ENCODE measurements at regions not wholly inside any gene's neighbourhood (a gene's known extent, or its start where the extent isn't known, plus 50 kb on each side); places are given as distances from the start of the nearest gene placed in this dataset.

DNA sequence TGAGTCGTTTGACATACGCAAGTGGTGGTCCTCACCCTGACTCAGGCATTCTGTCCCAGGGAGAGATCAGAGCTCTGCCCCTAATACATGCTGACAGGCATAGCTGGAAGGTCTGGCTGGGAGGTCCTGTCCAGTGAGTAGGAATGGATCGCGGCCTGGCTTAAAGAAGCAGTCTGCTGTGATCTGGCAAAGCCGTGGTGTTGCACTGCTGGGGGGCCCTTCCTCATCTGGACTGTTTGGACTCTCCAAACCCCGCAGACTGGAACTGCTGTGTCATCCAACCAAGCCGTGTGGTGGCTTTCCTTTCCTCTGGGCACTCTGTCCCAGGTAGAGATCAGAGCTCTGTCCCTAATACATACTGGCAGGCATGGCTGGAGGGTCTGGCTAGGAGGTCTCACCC lies 64.3 kb upstream of the MAGEB16 start:
- Mint-ChIP-seq H3K4me3 (no peak overlapping the region), H3K4me1 (ENCODE audit: low read depth) (no peaks in the 10 kb centered on the region), H3K36me3 (ENCODE audit: low read depth) (no peaks in the 10 kb centered on the region), H3K9me3 (no peaks in the 10 kb centered on the region), H3K27ac (no peak overlapping the region), H3K27me3 (no peaks in the 10 kb centered on the region)
- H3K4me3 ChIP-seq (ENCODE audit: low read length), result no peak overlapping the region
- POLR2A ChIA-PET, result no interaction called here
- peaks cover 0 to 15% of the 10 kb centered on the region in 2 experiments for H3K9me3 ChIP-seq (ENCODE audit: control insufficient read depth in 1 of 2, insufficient read depth in 1 of 2, low read length in 2 of 2)
- H3K4me1 ChIP-seq (ENCODE audit: insufficient read depth, low read length), result no peaks in the 10 kb centered on the region
- ATAC-seq (ENCODE audit: poor library complexity), result no peak
- no peak overlapping the region for H3K27ac ChIP-seq (ENCODE audit: low read depth in 1 of 2, low read length in 2 of 2)
- CTCF ChIA-PET, result no interaction called here
- intact Hi-C loops (cut with DNase I, micrococcal nuclease), result no loop called here
- DNase-seq, result no peak
- no peaks in the 10 kb centered on the region for H3K27me3 ChIP-seq (ENCODE audit: control insufficient read depth in 1 of 2, insufficient read depth in 2 of 2, low read length in 2 of 2)
- TF ChIP-seq, protein P1, sequence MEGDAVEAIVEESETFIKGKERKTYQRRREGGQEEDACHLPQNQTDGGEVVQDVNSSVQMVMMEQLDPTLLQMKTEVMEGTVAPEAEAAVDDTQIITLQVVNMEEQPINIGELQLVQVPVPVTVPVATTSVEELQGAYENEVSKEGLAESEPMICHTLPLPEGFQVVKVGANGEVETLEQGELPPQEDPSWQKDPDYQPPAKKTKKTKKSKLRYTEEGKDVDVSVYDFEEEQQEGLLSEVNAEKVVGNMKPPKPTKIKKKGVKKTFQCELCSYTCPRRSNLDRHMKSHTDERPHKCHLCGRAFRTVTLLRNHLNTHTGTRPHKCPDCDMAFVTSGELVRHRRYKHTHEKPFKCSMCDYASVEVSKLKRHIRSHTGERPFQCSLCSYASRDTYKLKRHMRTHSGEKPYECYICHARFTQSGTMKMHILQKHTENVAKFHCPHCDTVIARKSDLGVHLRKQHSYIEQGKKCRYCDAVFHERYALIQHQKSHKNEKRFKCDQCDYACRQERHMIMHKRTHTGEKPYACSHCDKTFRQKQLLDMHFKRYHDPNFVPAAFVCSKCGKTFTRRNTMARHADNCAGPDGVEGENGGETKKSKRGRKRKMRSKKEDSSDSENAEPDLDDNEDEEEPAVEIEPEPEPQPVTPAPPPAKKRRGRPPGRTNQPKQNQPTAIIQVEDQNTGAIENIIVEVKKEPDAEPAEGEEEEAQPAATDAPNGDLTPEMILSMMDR (IDR thresholded peaks at IDR 0.05), result no peak
- no peaks in the 10 kb centered on the region for H3K36me3 ChIP-seq (ENCODE audit: insufficient read depth, low read length)

DNA sequence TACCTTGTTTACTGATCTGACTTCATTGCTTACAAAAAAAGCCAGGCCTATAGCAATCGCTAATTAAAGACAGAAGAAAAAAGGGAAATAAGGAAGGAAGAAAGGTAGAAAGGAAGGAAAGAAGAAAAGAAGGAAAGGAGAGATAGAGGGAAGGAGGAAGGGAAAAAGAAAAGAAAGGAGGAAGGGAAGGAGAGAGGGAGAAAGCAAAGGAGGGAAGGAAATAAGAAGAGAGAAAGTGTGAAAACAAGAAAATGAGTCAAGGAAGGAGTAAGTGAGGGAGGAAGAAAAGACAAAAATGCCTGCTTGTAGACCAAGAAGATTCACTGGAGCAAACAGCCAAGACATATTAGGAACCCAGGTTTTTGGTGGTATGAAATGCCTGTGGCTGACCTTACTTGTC lies 57.0 kb upstream of the MAGEB16 start:
- POLR2A ChIA-PET, result no interaction called here
- DNase-seq, result no peak
- Histone ChIP-seq H3K4me1 (ENCODE audit: insufficient read depth, low read length) (no peaks in the 10 kb centered on the region), H3K9me3 (ENCODE audit: control insufficient read depth in 1 of 2, insufficient read depth in 1 of 2, low read length in 2 of 2) (no peaks in the 10 kb centered on the region), H3K27me3 (ENCODE audit: control insufficient read depth in 1 of 2, insufficient read depth in 2 of 2, low read length in 2 of 2) (no peaks in the 10 kb centered on the region), H3K36me3 (ENCODE audit: insufficient read depth, low read length) (no peaks in the 10 kb centered on the region), H3K27ac (ENCODE audit: low read depth in 1 of 2, low read length in 2 of 2) (no peak overlapping the region), H3K4me3 (ENCODE audit: low read length) (no peak overlapping the region)
- CTCF ChIA-PET, result no interaction called here
- intact Hi-C loops (cut with DNase I, micrococcal nuclease), result no loop called here
- Mint-ChIP-seq H3K4me1 (ENCODE audit: low read depth) (no peaks in the 10 kb centered on the region), H3K27ac (no peak overlapping the region), H3K36me3 (ENCODE audit: low read depth) (no peaks in the 10 kb centered on the region), H3K9me3 (no peaks in the 10 kb centered on the region), H3K27me3 (no peaks in the 10 kb centered on the region), H3K4me3 (no peak overlapping the region)
- TF ChIP-seq, protein P1 (IDR thresholded peaks at IDR 0.05), result no peak
- no peak for ATAC-seq (ENCODE audit: poor library complexity)

DNA sequence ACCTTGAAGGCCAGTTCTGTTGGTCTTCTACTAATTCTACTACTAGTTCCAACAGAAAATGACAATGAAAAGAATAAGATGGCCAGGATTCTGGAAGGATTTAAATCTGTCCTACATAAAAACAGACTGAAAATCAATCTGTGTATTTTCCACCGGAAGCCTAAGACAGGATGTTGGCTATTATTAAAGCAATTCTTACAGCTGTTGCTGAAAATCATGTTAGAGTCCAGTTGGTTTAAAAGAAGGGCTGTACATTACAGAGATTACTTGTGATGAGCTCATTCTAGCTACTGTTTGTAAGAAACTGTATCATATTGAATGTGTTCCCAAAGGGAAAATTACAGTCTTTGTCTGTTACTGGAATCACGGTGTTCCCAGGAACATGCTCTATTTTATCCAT lies 54.8 kb upstream of the MAGEB16 start:
- Mint-ChIP-seq H3K27ac (no peak overlapping the region), H3K9me3 (no peaks in the 10 kb centered on the region), H3K27me3 (no peaks in the 10 kb centered on the region), H3K36me3 (ENCODE audit: low read depth) (no peaks in the 10 kb centered on the region), H3K4me1 (ENCODE audit: low read depth) (no peaks in the 10 kb centered on the region), H3K4me3 (no peak overlapping the region)
- intact Hi-C loops (cut with DNase I, micrococcal nuclease), result no loop called here
- POLR2A ChIA-PET, result no interaction called here
- ATAC-seq (ENCODE audit: poor library complexity) (no peak), DNase-seq (no peak)
- H3K4me3 ChIP-seq (ENCODE audit: low read length), result no peak overlapping the region
- no peaks in the 10 kb centered on the region for H3K27me3 ChIP-seq (ENCODE audit: control insufficient read depth in 1 of 2, insufficient read depth in 2 of 2, low read length in 2 of 2)
- H3K9me3 ChIP-seq (ENCODE audit: control insufficient read depth in 1 of 2, insufficient read depth in 1 of 2, low read length in 2 of 2), result no peaks in the 10 kb centered on the region
- TF ChIP-seq, protein P1 (IDR thresholded peaks at IDR 0.05), result no peak
- H3K36me3 ChIP-seq (ENCODE audit: insufficient read depth, low read length), result no peaks in the 10 kb centered on the region
- H3K4me1 ChIP-seq (ENCODE audit: insufficient read depth, low read length), result no peaks in the 10 kb centered on the region
- H3K27ac ChIP-seq (ENCODE audit: low read depth in 1 of 2, low read length in 2 of 2), result no peak overlapping the region
- CTCF ChIA-PET, result no interaction called here

All from CD4-positive, alpha-beta T cell (primary cell).